Osteocyte (in vitro differentiated cells): ENCODE measurements at regions not wholly inside any gene's neighbourhood (a gene's known extent, or its start where the extent isn't known, plus 50 kb on each side); places are given as distances from the start of the nearest gene placed in this dataset.

Source experiments
- DNase-seq: peaks from one replicate; pipeline ENCODE4 v3.0.0; 2021; ENCODE audit warnings: mixed read lengths; ENCODE audit not compliant: unreplicated experiment; ENCODE audit errors: extremely low spot score
- H3K27ac Mint-ChIP-seq: one replicate; pipeline ENCODE4 v1.8.0; 2021; ENCODE audit warnings: mild to moderate bottlenecking, mixed read lengths; ENCODE audit not compliant: unreplicated experiment
- H3K27me3 Mint-ChIP-seq: one replicate; pipeline ENCODE4 v1.8.0; 2021; ENCODE audit warnings: mixed read lengths; ENCODE audit not compliant: unreplicated experiment
- H3K36me3 Mint-ChIP-seq: one replicate; pipeline ENCODE4 v1.8.0; 2021; ENCODE audit warnings: mixed read lengths; ENCODE audit not compliant: unreplicated experiment
- H3K4me1 Mint-ChIP-seq: one replicate; pipeline ENCODE4 v1.8.0; 2021; ENCODE audit warnings: mixed read lengths; ENCODE audit not compliant: unreplicated experiment
- H3K4me3 Mint-ChIP-seq: one replicate; pipeline ENCODE4 v1.8.0; 2021; ENCODE audit warnings: mild to moderate bottlenecking, moderate library complexity, mixed read lengths; ENCODE audit not compliant: unreplicated experiment
- H3K9me3 Mint-ChIP-seq: one replicate; pipeline ENCODE4 v1.8.0; 2021; ENCODE audit warnings: mixed read lengths; ENCODE audit not compliant: unreplicated experiment
- TF ChIP-seq, protein P1 (sequence below): fragments of 200-600 bp; sonication (generic); IDR thresholded peaks from 2 replicates; pipeline ENCODE4 v1.5.0; 2021; ENCODE audit warnings: antibody characterized with exemption, mild to moderate bottlenecking, moderate library complexity

DNA sequence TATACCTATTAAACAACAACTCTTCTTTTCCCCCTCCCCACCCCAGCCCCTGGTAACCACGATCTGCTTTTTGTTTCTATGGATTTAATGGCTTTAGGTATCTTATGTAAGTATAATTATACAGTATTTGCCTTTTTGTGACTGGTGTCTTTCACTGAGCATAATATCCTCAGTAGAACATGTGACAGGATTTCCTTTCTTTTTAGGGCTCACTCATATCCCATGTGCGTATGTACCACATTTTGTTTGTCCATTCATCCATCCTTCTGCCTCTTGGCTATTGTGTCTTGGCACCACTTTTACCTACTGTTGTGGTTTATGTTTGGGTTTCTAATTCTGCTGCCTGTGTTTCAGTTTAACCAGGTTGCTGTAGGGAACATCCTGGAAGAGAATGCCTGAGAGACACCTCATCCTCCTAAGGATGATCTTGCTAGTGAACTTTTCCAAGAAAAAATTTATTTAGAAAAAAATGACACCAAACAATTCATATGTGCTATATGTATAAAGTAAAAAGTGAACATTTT is 77.6 kb upstream of the SESN3 start:
- DNase-seq: no peak
- Mint-ChIP-seq H3K9me3 (no peaks in the 10 kb centered on the region), H3K36me3 (no peaks in the 10 kb centered on the region), H3K27ac (no peak overlapping the region), H3K4me1 (no peaks in the 10 kb centered on the region), H3K27me3 (peaks cover 3% of the 10 kb centered on the region), H3K4me3 (no peak overlapping the region)
- TF ChIP-seq, protein P1, sequence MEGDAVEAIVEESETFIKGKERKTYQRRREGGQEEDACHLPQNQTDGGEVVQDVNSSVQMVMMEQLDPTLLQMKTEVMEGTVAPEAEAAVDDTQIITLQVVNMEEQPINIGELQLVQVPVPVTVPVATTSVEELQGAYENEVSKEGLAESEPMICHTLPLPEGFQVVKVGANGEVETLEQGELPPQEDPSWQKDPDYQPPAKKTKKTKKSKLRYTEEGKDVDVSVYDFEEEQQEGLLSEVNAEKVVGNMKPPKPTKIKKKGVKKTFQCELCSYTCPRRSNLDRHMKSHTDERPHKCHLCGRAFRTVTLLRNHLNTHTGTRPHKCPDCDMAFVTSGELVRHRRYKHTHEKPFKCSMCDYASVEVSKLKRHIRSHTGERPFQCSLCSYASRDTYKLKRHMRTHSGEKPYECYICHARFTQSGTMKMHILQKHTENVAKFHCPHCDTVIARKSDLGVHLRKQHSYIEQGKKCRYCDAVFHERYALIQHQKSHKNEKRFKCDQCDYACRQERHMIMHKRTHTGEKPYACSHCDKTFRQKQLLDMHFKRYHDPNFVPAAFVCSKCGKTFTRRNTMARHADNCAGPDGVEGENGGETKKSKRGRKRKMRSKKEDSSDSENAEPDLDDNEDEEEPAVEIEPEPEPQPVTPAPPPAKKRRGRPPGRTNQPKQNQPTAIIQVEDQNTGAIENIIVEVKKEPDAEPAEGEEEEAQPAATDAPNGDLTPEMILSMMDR: no peak

DNA sequence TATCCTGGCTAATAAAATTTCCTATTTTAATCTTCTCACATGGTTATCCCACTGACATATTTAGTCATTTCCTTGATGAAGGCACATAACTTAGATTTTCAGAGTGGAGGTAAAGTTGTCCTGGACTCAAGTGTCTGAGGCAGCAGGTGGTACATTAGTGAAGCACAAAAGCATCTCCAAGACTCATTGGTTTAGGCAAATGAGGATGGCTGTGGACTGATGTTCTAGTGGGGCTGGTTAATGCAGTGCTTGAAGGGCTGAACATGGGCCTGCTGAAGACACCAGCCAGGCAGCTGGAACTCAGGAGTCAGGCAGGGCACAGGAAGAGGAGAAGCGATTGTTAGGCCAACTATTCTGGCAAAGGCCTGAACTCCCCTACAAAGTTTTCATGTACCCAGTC is 76.3 kb upstream of the SESN3 start:
- H3K4me1 Mint-ChIP-seq: no peaks in the 10 kb centered on the region
- H3K36me3 Mint-ChIP-seq: no peaks in the 10 kb centered on the region
- TF ChIP-seq, protein P1: no peak
- H3K9me3 Mint-ChIP-seq: no peaks in the 10 kb centered on the region
- H3K27me3 Mint-ChIP-seq: peaks cover 6% of the 10 kb centered on the region
- no peak overlapping the region for H3K4me3 Mint-ChIP-seq
- DNase-seq: no peak
- no peak overlapping the region for H3K27ac Mint-ChIP-seq

DNA sequence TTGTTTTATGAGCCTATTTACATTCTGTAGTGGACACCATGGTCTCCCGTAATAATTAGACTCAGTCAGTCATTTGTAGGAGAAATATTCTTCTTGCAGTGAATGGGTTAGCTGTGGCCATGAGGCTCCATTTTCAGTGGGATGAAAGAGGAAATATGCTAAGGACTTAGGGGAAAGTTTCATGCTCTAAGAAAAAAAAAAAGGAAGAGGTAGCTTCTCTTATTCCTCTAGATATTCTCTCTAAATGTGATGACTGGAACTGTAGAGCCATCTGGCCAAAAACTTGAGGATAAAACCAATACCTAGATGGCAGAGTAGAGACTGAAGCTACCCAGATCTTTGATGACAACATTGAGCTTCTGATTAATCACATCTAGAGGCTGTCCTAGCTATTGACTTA is 75.8 kb upstream of the SESN3 start:
- H3K27me3 Mint-ChIP-seq: peaks cover 8% of the 10 kb centered on the region
- no peak for DNase-seq
- H3K27ac Mint-ChIP-seq: no peak overlapping the region
- H3K9me3 Mint-ChIP-seq: no peaks in the 10 kb centered on the region
- TF ChIP-seq, protein P1: no peak
- no peak overlapping the region for H3K4me3 Mint-ChIP-seq
- H3K36me3 Mint-ChIP-seq: no peaks in the 10 kb centered on the region
- H3K4me1 Mint-ChIP-seq: no peaks in the 10 kb centered on the region

DNA sequence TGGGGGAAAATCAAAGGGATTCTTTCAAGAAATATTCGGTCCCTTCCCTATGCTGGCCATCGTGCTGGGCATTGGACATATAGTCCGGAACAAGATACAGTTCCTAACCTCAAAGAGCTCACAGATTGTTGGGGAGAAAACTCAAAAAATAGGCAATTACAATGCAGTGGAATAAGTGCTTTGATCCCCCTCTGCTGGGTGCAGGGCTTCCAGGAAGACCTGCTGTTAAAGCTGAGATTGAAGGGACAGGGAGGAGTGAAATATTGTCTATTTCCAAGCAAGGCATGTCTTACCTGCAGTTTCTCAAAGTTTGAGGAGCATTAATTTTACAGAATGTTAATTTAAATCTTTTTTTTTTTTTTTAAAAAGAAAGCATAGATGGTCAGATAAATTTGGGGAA is 75.1 kb upstream of the SESN3 start:
- H3K27me3 Mint-ChIP-seq: peaks cover 12% of the 10 kb centered on the region
- TF ChIP-seq, protein P1: no peak
- H3K27ac Mint-ChIP-seq: no peak overlapping the region
- no peaks in the 10 kb centered on the region for H3K4me1 Mint-ChIP-seq
- no peak for DNase-seq
- no peaks in the 10 kb centered on the region for H3K36me3 Mint-ChIP-seq
- no peak overlapping the region for H3K4me3 Mint-ChIP-seq
- no peaks in the 10 kb centered on the region for H3K9me3 Mint-ChIP-seq

DNA sequence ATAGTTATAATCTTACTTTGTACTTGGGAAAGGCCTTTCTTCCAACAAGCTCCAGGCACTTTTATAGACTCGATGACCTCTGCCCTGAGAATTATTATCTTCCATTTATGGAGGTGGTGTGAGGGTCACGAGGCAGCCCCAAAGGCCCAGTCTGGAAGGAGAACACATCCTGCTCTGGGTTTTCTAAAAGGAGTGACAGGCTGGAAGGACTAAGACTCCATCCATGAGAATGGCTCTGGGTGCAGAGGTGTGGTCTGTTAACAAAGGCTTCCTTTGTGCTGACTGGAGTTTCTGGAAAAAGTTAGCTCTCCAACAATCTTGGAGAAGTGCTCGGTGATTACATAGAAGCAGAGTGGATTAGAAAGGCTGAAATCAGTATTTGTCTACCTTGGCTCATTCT is 74.7 kb upstream of the SESN3 start:
- Mint-ChIP-seq H3K27ac (no peak overlapping the region), H3K4me1 (no peaks in the 10 kb centered on the region), H3K9me3 (no peaks in the 10 kb centered on the region), H3K27me3 (peaks cover 14% of the 10 kb centered on the region), H3K36me3 (no peaks in the 10 kb centered on the region), H3K4me3 (no peak overlapping the region)
- no peak for DNase-seq
- TF ChIP-seq, protein P1: no peak
